GM23248 (cell line): ENCODE measurements at regions not wholly inside any gene's neighbourhood (a gene's known extent, or its start where the extent isn't known, plus 50 kb on each side); places are given as distances from the start of the nearest gene placed in this dataset.

ENCODE experiments used
- EZH2 ChIP-seq: fragments of 200-600 bp; sonication (generic); IDR thresholded peaks from 2 replicates; pipeline ENCODE4 v1.6.1; 2018; ENCODE audit warnings: antibody characterized with exemption, mild to moderate bottlenecking; ENCODE audit not compliant: insufficient read depth, poor library complexity, severe bottlenecking
- EZH2phosphoT487 ChIP-seq: fragments of 200-600 bp; sonication (generic); IDR thresholded peaks from 2 replicates; pipeline ENCODE4 v1.6.1; 2018; ENCODE audit warnings: antibody characterized with exemption, moderate library complexity, mild to moderate bottlenecking, low read depth; ENCODE audit not compliant: insufficient read depth

DNA sequence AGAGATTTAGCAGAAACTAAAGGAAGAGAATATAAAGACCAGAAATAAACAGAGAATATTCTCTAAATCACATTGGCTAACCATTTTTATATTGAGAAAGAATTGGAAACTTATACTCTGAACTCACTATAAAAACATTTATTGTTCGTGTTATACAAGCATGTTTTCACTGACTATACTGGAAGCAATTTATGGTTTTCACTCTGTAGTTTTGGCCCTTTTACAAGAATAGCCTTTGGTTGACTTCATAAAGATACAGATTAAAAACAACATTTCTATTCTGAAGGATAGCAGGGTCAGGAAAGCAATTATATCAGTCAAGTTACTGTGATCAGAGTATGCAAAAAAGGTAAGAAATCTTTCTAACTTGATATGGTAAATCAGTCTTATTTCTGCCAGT lies 965.7 kb upstream of the FAT3 start:
- TF ChIP-seq EZH2: no peak
- no peak for TF ChIP-seq EZH2phosphoT487
